Spleen (tissue), 11 donors: ENCODE measurements at regions not wholly inside any gene's neighbourhood (a gene's known extent, or its start where the extent isn't known, plus 50 kb on each side); places are given as distances from the start of the nearest gene placed in this dataset.

Experiments
- DNase-seq: peaks from one replicate; pipeline ENCODE4 v3.0.0-alpha.2; 2020
- H3K27ac ChIP-seq, 8 donors: fragments of 200-600 bp; sonication (generic) in 7 of 8; 1 replicate in 4 of 8; 2 replicates in 4 of 8; pipeline versions ENCODE4 v1.5.0 to v1.8.0; 2016 to 2021; ENCODE audit warnings: inconsistent platforms in 4 of 8, mild to moderate bottlenecking in 4 of 8, moderate library complexity in 1 of 8
- H3K27me3 ChIP-seq, 7 donors: fragments of 200-600 bp; sonication (generic) in 6 of 7; replicated peaks in 1 of 7; 1 replicate in 4 of 7; 2 replicates in 3 of 7; pipeline versions ENCODE4 v1.5.0 to v1.8.0; 2016 to 2021; ENCODE audit warnings: inconsistent platforms in 3 of 7, mild to moderate bottlenecking in 1 of 7
- H3K36me3 ChIP-seq, 6 donors: fragments of 200-600 bp; sonication (generic) in 5 of 6; 1 replicate in 4 of 6; 2 replicates in 2 of 6; pipeline versions ENCODE4 v1.5.0 to v1.8.0; 2016 to 2021; ENCODE audit warnings: inconsistent platforms in 2 of 6
- H3K4me1 ChIP-seq, 6 donors: fragments of 200-600 bp; sonication (generic) in 5 of 6; 1 replicate in 3 of 6; 2 replicates in 3 of 6; pipeline versions ENCODE4 v1.5.0 to v1.8.0; 2016 to 2021; ENCODE audit warnings: inconsistent platforms in 3 of 6
- H3K4me3 ChIP-seq, 8 donors: fragments of 200-600 bp; sonication (generic) in 7 of 8; 1 replicate in 4 of 8; 2 replicates in 4 of 8; pipeline versions ENCODE4 v1.5.0 to v1.8.0; 2016 to 2021; ENCODE audit warnings: inconsistent platforms in 4 of 8, mild to moderate bottlenecking in 4 of 8, moderate library complexity in 2 of 8
- H3K9me3 ChIP-seq, 8 donors: fragments of 200-600 bp; sonication (generic) in 7 of 8; 1 replicate in 4 of 8; 2 replicates in 4 of 8; pipeline versions ENCODE4 v1.5.0 to v1.8.0; 2016 to 2021; ENCODE audit warnings: inconsistent platforms in 4 of 8
- POLR2A ChIP-seq, 3 donors: fragments of 450-650 bp; IDR thresholded peaks; one replicate each; pipeline ENCODE4 v1.5.1; 2017; ENCODE audit warnings: antibody characterized with exemption in 3 of 3, mild to moderate bottlenecking in 1 of 3
- POLR2AphosphoS5 ChIP-seq, 3 donors: sonication (generic); formaldehyde crosslinking; IDR thresholded peaks; one replicate each; pipeline ENCODE4 v1.5.1; 2017; ENCODE audit warnings: antibody characterized with exemption in 3 of 3
- WGBS, 5 donors: extraction: QIAGEN DNeasy Blood & Tissue Kit in 3 of 5; methylation state at CpG; one replicate each; pipeline versions ENCODE4 v1.1.5 to v1.1.7; 2013 to 2018; 5-methylcytosine and 5-hydroxymethylcytosine counted together
- intact Hi-C: fragments of 100-400 bp; cut with DNase I; formaldehyde crosslinking; loops from one replicate; pipeline ENCODE4 v1.15.0; 2023; ENCODE audit warnings: low total_unique reads
- TF ChIP-seq, protein P1 (sequence below), 11 experiments: fragments of 200-600 bp in 7 of 11; fragments of 450-650 bp in 4 of 11; sonication (generic) in 4 of 11; IDR thresholded peaks in 8 of 11; conservative IDR thresholded peaks in 3 of 11; 1 replicate in 7 of 11; 2 replicates in 4 of 11; pipeline versions ENCODE4 v1.4.0 to v1.8.0; 2016 to 2021; ENCODE audit warnings: antibody characterized with exemption in 11 of 11, inconsistent platforms in 4 of 11, mild to moderate bottlenecking in 1 of 11
- donor health status: healthy with polysubstance abuse.
- donor health status: DM: no; HTN: no; CAD: no; lungs with moderate emphysema.
- donor health status: DM: no; HTN: no; CAD: no.
- donor health status: Bipolar disorder and iron deficiency.
- donor health status: healthy.
- donor health status: DM: no; HTN: no; CAD: no.
- donor health status: DM: yes; HTN: yes; CAD: no.

DNA sequence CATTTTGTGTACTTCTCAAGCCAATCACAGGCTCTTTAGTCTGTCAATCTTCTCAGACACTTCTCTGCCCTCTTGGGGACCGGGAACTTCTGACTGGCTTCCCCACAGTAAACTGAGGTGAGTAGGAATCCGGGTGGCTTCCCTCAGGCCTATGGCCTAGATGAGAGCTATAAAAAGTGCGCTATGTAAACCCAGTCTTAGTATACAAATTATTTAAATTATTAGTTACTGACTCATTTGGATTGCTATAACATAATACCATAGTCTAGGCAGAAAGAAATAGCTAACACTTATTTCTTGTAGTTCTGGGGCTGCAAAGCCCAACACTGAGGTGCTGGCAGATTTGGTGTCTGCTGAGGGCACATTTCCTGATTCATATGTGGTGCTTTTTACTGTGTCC lies 109.2 kb upstream of the MCHR2 start:
- DNase-seq = no peak
- 80 to 85% (median 84%) methylated on average over 3 of the region's 3 CpGs for WGBS, 5 donors
- no peak overlapping the region for H3K27ac ChIP-seq
- no peaks in the 10 kb centered on the region for H3K36me3 ChIP-seq
- no peaks in the 10 kb centered on the region for H3K4me1 ChIP-seq
- peaks cover 0 to 17% (median 4%) of the 10 kb centered on the region in 7 donors for H3K27me3 ChIP-seq
- no peak overlapping the region for H3K4me3 ChIP-seq
- TF ChIP-seq POLR2AphosphoS5 (IDR thresholded peaks at IDR 0.05) (no peak), POLR2A (IDR thresholded peaks at IDR 0.05) (no peak)
- TF ChIP-seq, protein P1, sequence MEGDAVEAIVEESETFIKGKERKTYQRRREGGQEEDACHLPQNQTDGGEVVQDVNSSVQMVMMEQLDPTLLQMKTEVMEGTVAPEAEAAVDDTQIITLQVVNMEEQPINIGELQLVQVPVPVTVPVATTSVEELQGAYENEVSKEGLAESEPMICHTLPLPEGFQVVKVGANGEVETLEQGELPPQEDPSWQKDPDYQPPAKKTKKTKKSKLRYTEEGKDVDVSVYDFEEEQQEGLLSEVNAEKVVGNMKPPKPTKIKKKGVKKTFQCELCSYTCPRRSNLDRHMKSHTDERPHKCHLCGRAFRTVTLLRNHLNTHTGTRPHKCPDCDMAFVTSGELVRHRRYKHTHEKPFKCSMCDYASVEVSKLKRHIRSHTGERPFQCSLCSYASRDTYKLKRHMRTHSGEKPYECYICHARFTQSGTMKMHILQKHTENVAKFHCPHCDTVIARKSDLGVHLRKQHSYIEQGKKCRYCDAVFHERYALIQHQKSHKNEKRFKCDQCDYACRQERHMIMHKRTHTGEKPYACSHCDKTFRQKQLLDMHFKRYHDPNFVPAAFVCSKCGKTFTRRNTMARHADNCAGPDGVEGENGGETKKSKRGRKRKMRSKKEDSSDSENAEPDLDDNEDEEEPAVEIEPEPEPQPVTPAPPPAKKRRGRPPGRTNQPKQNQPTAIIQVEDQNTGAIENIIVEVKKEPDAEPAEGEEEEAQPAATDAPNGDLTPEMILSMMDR (IDR thresholded peaks at IDR 0.05 in 8 of 11, conservative IDR thresholded peaks at IDR 0.05 in 3 of 11) = no peak
- intact Hi-C loops = no loop called here
- no peaks in the 10 kb centered on the region for H3K9me3 ChIP-seq

DNA sequence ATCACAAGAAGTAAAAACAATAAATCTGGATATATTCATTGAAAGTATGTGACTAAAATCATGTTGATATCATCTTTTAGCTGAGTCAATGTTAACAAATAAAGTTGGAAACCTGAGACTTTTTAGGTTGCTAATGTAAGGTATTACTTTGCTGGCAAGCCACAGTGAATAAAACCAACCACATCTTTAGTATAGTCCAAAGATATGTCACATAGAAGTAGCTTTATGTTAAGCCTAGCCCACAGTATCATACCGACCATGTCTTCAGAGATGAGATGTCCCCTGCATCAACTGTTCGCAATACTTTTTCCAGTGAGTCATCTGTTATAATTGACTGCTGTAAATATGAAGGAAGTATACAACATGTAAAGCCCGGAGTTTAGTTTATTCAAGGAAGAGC lies 107.6 kb upstream of the MCHR2 start:
- H3K27ac ChIP-seq = no peak overlapping the region
- WGBS, 5 donors = 76 to 92% (median 83%) methylated on average over 3 of the region's 3 CpGs
- TF ChIP-seq POLR2A (IDR thresholded peaks at IDR 0.05) (no peak), POLR2AphosphoS5 (IDR thresholded peaks at IDR 0.05) (no peak)
- TF ChIP-seq, protein P1 (IDR thresholded peaks at IDR 0.05 in 8 of 11, conservative IDR thresholded peaks at IDR 0.05 in 3 of 11) = no peak
- peaks cover 0 to 11% (median 4%) of the 10 kb centered on the region in 7 donors for H3K27me3 ChIP-seq
- DNase-seq = no peak
- H3K9me3 ChIP-seq = no peaks in the 10 kb centered on the region
- no peaks in the 10 kb centered on the region for H3K4me1 ChIP-seq
- no peak overlapping the region for H3K4me3 ChIP-seq
- H3K36me3 ChIP-seq = no peaks in the 10 kb centered on the region
- intact Hi-C loops = no loop called here

DNA sequence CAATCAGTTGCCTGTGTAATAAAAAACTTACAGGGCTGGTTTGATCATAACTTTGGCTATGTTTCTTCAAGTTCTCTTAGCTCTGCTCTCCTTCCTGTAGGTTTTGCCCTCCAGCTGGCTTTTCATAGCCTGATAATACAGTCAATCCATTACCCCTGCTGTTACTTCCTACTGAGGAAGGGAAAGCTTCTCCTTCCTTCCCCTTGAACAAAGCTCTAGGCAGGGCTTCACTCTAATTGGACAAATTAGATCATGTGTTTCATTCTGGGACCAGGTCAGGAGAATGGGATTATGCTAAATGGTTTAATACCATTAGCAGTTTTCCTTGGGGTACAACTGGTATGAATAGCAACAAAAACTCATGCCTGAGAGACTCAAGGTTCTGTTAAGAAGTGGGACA lies 106.8 kb upstream of the MCHR2 start:
- H3K4me1 ChIP-seq = no peaks in the 10 kb centered on the region
- intact Hi-C loops = no loop called here
- peaks cover 0 to 4% (median 0%) of the 10 kb centered on the region in 7 donors for H3K27me3 ChIP-seq
- no peak overlapping the region for H3K4me3 ChIP-seq
- H3K27ac ChIP-seq = no peak overlapping the region
- DNase-seq = no peak
- no peaks in the 10 kb centered on the region for H3K36me3 ChIP-seq
- H3K9me3 ChIP-seq = no peaks in the 10 kb centered on the region
- TF ChIP-seq POLR2A (IDR thresholded peaks at IDR 0.05) = no peak
- TF ChIP-seq POLR2AphosphoS5 (IDR thresholded peaks at IDR 0.05) = no peak
- TF ChIP-seq, protein P1 (IDR thresholded peaks at IDR 0.05 in 8 of 11, conservative IDR thresholded peaks at IDR 0.05 in 3 of 11) = no peak

DNA sequence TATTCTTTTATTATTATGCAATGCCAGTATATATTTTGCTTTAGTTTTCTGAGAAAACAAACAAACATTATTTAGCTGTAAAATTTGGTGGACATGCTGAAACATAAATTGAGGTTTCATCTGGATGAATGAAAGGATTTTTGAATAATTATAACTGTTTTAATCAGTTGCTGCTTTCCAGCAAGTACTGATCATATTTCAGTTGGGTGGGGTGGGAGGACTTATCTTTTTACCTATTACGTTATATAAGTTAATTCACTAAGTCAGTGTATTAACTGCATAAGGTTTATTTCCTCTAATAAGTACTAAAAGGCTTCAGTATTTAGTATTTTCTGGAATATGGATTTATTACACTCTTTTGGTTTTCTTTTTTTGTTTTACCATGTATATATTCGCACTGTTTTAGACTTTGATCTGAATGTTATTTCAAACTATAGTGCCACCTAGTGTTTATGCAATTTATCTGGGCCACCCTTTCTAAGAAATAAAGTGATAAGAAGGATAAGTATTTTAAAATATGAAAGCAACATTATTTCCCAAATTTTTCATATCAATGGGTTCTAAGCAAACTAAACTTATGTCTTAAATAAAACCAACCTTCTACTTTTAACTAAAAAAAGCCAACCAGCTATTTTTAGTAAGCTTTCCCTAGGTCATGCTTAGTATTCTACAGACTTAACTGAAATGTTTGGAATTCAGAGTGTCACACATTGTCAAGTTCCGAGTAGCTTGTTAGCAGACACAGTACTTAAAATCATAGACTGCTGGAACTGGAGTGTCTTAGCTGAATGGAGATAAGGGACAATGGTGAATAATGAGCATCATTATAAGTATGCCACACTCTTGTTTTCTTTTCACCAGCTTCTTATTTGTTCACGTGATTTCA lies 105.4 kb upstream of the MCHR2 start:
- Histone ChIP-seq H3K9me3 (no peaks in the 10 kb centered on the region), H3K36me3 (no peaks in the 10 kb centered on the region), H3K4me1 (no peaks in the 10 kb centered on the region), H3K27ac (no peak overlapping the region), H3K4me3 (no peak overlapping the region), H3K27me3 (peaks cover 0 to 4% (median 0%) of the 10 kb centered on the region in 7 donors)
- 45 to 59% (median 51%) methylated on average over 4 of the region's 4 CpGs for WGBS, 5 donors
- no peak for DNase-seq
- TF ChIP-seq, protein P1 (IDR thresholded peaks at IDR 0.05 in 8 of 11, conservative IDR thresholded peaks at IDR 0.05 in 3 of 11) = peak in 6 of 11 experiments; percentile 10 to 38 (median 31)
- no peak for TF ChIP-seq POLR2AphosphoS5 (IDR thresholded peaks at IDR 0.05)
- intact Hi-C loops = no loop called here
